IgD-negative memory B cell (primary cell): ENCODE measurements at regions not wholly inside any gene's neighbourhood (a gene's known extent, or its start where the extent isn't known, plus 50 kb on each side); places are given as distances from the start of the nearest gene placed in this dataset.

ENCODE experiments used
- H3K27ac Mint-ChIP-seq, 3 donors: one replicate each; pipeline ENCODE4 v1.8.0; 2020 to 2022; ENCODE audit warnings: mild to moderate bottlenecking in 3 of 3, mixed read lengths in 3 of 3, moderate library complexity in 1 of 3
- H3K27me3 Mint-ChIP-seq: one replicate; pipeline ENCODE4 v1.8.0; 2021; ENCODE audit warnings: mixed read lengths
- H3K36me3 Mint-ChIP-seq: one replicate; pipeline ENCODE4 v1.8.0; 2020; ENCODE audit warnings: mild to moderate bottlenecking, mixed read lengths
- H3K4me1 Mint-ChIP-seq, 3 donors: one replicate each; pipeline ENCODE4 v1.8.0; 2020 to 2022; ENCODE audit warnings: mixed read lengths in 3 of 3, mild to moderate bottlenecking in 1 of 3
- H3K4me3 Mint-ChIP-seq, 4 donors: one replicate each; pipeline ENCODE4 v1.8.0; 2020 to 2022; ENCODE audit warnings: mild to moderate bottlenecking in 4 of 4, mixed read lengths in 4 of 4, moderate library complexity in 3 of 4
- H3K9me3 Mint-ChIP-seq, 3 donors: one replicate each; pipeline ENCODE4 v1.8.0; 2020 to 2021; ENCODE audit warnings: mixed read lengths in 3 of 3, mild to moderate bottlenecking in 1 of 3

DNA sequence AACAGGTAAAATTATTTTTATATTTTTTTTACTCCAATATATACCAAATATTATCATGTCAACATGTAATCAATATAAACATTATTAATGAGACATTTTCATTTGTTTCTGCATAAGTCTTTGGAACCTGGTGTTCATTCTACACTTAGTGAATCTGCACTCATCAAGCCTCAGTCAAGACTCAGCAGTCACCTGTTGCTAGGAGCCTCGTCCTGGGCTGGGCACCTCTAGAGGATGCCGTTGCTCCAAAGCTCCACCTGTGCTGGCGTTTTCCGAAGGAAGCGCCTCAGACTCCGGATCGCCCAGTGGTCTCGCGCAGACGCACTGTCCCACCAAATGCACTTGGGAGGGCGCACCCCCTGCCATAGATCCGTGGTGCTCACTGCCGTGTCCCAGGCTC, 604.7 kb upstream of the MKI67 start:
- no peak overlapping the region for H3K4me3 Mint-ChIP-seq
- no peaks in the 10 kb centered on the region for H3K4me1 Mint-ChIP-seq
- H3K36me3 Mint-ChIP-seq: no peaks in the 10 kb centered on the region
- peaks cover 2% of the 10 kb centered on the region for H3K27me3 Mint-ChIP-seq
- peaks cover 0 to 2% (median 1%) of the 10 kb centered on the region in 3 donors for H3K9me3 Mint-ChIP-seq
- no peak overlapping the region for H3K27ac Mint-ChIP-seq

DNA sequence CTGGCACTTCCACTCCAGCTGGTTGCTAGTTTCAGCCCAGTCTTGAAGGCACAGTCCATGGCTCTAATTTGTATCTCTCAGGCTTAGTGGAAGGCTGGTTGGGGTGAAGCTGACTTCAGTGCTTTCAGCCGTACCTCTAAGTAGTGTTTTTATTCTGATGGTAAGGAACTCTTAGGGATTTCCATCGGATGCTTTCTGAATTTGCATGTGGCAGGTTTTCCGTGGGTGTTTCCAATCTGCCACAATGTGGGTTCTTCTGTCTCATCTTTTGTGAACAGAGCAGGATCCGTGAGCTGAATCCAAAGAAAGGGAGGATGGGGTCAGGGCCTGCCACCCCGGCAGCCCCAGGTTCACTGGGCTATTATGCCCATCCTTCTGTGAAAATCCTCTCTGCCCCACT, 607.9 kb upstream of the MKI67 start:
- no peak overlapping the region for H3K27ac Mint-ChIP-seq
- H3K4me3 Mint-ChIP-seq: no peak overlapping the region
- H3K27me3 Mint-ChIP-seq: peaks cover 2% of the 10 kb centered on the region
- no peaks in the 10 kb centered on the region for H3K4me1 Mint-ChIP-seq
- H3K9me3 Mint-ChIP-seq: no peaks in the 10 kb centered on the region
- no peaks in the 10 kb centered on the region for H3K36me3 Mint-ChIP-seq

DNA sequence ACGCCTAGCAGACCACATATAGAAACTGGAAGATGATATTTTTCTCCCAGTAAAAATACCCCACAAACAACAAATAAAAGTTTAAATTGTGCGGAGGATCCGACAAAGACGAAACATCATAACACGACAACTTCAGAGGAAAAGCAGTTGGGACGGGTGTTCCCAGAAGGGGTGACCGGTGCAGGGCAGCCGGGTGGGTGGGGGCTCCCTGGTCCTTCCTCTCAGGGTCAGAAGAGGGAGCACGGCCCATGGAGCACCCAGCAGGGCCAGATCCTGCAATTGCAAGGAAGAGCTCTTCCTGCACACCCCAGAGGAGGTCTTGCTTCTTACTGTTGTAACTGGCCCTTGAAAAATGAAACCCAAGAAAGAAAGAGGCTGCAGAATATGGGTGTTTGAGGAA, 608.5 kb upstream of the MKI67 start:
- Mint-ChIP-seq H3K27ac (no peak overlapping the region), H3K4me3 (no peak overlapping the region), H3K9me3 (no peaks in the 10 kb centered on the region), H3K36me3 (no peaks in the 10 kb centered on the region), H3K4me1 (no peaks in the 10 kb centered on the region), H3K27me3 (peaks cover 2% of the 10 kb centered on the region)

DNA sequence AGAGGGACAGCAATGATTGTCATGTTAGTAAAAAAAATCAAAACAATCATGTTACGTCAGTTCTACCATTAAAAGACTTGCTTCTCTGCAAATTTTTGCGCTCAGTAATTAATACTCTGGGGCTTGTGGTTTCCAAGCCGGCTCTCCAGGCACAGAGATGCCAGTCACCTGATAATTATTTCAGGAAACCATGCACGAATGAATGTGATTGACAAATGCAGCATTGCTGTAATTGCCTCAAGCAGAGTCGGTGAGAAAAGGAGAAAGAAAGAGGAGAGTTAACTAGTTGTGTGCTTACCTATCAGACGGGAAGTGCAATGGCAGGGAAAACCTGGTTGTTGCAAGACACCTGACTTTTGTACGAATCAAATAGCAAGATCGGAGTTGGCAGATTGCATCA, 609.8 kb upstream of the MKI67 start:
- Mint-ChIP-seq H3K4me3 (no peak overlapping the region), H3K9me3 (no peaks in the 10 kb centered on the region), H3K36me3 (no peaks in the 10 kb centered on the region), H3K27me3 (peaks cover 2% of the 10 kb centered on the region), H3K27ac (no peak overlapping the region), H3K4me1 (no peaks in the 10 kb centered on the region)

DNA sequence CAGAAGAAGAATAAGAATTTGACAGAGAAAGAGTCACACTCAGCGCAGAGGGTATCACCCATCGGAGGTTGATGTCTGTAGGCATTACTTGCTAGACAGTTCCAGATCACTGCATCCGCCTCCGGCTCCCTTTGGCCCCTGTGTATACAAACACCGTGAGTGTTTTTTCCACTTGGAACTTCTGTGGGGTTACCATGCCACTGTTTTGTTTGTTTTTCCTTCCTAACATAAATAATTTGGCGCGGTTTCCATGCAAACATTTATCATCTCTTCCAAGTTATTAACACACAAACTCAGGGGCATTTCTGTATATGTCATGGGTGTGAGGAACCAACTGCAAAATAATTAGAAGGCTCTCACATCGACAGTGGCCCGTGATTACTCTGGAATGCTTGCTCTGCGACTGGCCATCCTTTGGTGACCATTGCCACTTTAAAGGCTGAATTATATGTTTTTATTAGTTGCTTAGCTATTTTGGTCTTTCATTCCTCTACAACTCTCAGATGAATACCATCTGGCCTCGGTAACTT, 612.2 kb upstream of the MKI67 start:
- H3K27ac Mint-ChIP-seq: no peak overlapping the region
- peaks cover 2% of the 10 kb centered on the region for H3K27me3 Mint-ChIP-seq
- no peaks in the 10 kb centered on the region for H3K4me1 Mint-ChIP-seq
- H3K9me3 Mint-ChIP-seq: no peaks in the 10 kb centered on the region
- no peak overlapping the region for H3K4me3 Mint-ChIP-seq
- H3K36me3 Mint-ChIP-seq: no peaks in the 10 kb centered on the region

DNA sequence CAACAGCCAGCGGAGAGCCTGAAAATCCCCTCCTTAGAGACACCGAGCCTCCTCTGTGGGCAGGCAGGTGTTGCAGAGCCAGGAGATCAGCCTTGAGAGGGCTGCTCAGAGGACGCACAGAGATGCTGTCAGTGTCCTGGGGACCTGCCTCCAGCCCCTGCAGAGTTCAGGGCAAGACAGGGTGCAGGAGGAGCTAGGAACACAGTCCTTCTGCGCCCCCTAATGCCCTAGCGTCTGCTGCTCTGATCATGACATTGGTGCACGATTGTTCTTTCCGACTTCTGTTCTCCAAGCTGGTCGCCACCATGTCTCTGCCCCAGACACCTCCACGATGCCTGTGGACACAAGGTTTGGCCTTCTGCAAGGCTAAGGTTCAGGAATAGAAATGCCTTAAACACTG, 613.7 kb upstream of the MKI67 start:
- Mint-ChIP-seq H3K27me3 (peaks cover 2% of the 10 kb centered on the region), H3K4me1 (no peaks in the 10 kb centered on the region), H3K27ac (no peak overlapping the region), H3K4me3 (no peak overlapping the region), H3K9me3 (no peaks in the 10 kb centered on the region), H3K36me3 (no peaks in the 10 kb centered on the region)

DNA sequence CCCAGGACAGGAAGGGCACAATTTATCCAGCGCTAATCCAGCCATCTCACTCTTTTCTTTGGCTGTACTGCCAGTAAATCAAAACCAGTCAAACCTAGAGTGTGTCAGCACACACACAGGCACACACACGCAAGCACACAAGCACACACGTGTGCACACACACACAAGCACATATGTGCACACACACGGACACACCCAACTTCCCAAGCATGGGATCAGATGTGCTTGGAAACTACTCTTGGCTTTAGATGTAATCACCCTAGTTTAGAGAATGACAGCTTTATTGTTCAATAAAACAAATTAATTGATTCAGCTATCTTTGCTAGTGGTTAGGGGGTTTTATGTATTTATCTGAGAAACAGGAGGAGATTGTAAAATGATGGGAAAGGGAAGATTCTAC, 615.0 kb upstream of the MKI67 start:
- Mint-ChIP-seq H3K9me3 (no peaks in the 10 kb centered on the region), H3K4me3 (no peak overlapping the region), H3K4me1 (no peaks in the 10 kb centered on the region), H3K27me3 (peaks cover 2% of the 10 kb centered on the region), H3K36me3 (no peaks in the 10 kb centered on the region), H3K27ac (no peak overlapping the region)

DNA sequence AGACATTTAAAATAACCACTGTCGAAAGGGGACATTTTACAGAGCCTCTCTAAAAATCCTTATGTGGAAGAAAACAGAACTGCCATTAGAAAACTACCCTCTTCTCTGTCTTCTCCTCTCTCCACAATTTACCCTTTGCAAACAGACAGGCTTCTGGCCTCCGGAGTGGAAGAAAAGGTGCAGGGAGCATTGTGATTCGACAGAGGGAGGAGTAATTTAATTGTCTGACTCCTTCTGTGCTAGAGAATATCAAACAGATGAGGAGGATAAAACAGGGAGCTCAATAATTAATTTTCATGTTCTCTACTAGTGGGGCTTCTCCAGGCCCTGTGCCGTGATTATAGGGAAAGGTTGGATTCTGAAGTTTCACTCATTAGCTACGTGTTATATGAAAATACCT, 615.5 kb upstream of the MKI67 start:
- Mint-ChIP-seq H3K4me3 (no peak overlapping the region), H3K9me3 (no peaks in the 10 kb centered on the region), H3K27me3 (peaks cover 2% of the 10 kb centered on the region), H3K27ac (no peak overlapping the region), H3K4me1 (no peaks in the 10 kb centered on the region), H3K36me3 (no peaks in the 10 kb centered on the region)

DNA sequence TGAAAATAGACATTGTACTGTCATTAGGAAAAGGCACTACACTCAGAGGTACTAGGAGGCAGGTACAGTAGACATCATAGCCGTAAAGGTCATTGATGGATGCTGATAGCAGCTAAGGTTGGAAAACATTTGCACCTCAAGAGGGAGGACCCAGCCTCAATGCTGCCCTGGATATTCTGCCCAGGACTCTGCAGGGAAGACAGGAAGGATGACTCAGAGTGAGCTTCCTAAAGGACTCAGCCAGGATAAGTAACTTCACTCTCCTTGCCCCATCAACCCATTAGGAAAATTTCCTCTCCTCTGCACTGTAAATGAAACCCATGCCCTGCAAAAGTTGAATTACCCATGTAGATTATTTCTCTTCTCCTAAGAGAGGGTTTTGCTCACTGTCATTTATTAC, 617.9 kb upstream of the MKI67 start:
- Mint-ChIP-seq H3K4me3 (no peak overlapping the region), H3K27me3 (no peaks in the 10 kb centered on the region), H3K4me1 (no peaks in the 10 kb centered on the region), H3K27ac (no peak overlapping the region), H3K36me3 (no peaks in the 10 kb centered on the region), H3K9me3 (peaks cover 0 to 2% (median 0%) of the 10 kb centered on the region in 3 donors)

DNA sequence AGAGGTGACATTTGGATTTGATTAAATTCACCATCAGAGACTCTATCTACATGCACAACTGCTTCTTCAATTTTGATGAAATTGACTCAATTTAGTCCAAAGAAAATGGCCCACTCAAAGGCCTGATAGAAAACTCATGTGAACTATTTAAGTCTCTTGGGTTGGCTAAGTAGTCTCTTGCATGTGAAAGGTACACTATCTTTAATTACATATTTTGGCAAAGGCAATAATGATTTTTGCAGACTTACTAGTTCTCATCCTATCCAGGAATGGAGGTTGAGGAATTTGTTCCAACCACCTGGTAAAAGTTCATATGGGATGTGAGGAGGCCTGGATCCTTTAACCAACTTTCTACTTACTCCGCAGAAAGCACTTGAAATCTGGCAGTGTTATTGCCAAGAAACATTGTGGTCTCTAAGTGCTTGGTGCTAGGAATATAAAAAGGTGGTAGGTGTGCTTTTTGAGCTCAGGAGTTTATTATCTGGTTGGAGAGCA, 618.6 kb upstream of the MKI67 start:
- Mint-ChIP-seq H3K27ac (no peak overlapping the region), H3K4me3 (no peak overlapping the region), H3K27me3 (no peaks in the 10 kb centered on the region)

DNA sequence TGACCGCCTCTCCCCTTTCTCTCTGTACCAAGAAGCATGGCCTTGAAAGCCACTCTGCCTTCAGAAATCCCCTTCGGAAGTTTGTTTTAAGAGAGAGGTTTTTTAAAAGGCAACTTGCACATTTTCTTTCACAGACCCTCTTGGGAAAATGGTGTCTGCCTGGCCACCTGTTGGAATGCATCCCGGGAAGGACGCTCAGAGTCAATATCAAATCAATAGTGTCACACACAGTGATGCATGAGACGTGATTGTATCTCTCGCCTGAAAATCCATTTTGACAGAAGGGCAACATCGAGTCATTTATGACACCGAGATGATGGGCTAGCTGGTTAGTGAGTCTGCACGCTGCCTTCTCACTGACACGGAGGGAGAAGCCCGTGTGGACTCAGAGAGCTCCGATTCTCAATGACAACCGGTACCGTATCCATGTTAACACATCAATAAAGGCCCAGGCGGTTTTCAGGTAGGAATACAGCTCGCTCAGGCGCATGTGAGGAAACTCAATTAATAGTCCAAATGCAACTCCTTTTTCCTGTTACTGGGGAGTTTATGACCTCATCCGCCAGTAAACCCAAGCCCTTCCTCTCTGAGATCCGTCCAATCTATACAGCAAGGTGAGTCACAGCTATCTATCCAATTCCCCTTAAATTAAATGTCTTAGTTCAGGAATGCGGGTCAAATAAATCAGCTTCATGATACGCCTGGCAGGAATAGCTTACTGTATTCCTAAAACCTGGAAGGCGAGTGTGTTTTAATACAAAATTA, 621.5 kb upstream of the MKI67 start:
- H3K9me3 Mint-ChIP-seq: peaks cover 0 to 4% (median 1%) of the 10 kb centered on the region in 3 donors
- H3K27ac Mint-ChIP-seq: no peak overlapping the region
- H3K4me3 Mint-ChIP-seq: no peak overlapping the region
- no peaks in the 10 kb centered on the region for H3K36me3 Mint-ChIP-seq
- H3K27me3 Mint-ChIP-seq: no peaks in the 10 kb centered on the region
- no peaks in the 10 kb centered on the region for H3K4me1 Mint-ChIP-seq

More for the DNA sequence above, 618.6 kb upstream of the MKI67 start:
- Mint-ChIP-seq H3K4me1 (no peaks in the 10 kb centered on the region), H3K36me3 (no peaks in the 10 kb centered on the region), H3K9me3 (peaks cover 0 to 2% (median 0%) of the 10 kb centered on the region in 3 donors)

DNA sequence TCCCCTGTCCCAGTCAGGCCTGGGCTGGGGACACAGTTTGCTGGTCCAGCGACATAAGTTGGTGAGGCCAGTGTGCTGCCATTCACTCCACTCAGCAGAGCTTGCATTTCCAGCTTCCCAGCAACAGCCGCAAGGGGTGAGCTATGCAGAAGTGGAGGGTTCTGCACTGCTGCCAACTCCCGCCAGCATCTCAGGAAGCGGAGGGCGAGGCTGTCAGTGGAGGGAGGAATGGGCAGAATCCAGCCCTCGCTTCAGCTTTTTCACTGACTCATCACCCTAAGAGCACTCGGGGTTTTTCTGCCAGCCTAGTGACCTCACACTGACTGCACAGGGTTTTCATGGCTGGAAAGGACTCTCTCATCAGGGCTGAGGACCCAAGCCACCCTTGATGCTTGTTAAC, 625.1 kb upstream of the MKI67 start:
- H3K27me3 Mint-ChIP-seq: no peaks in the 10 kb centered on the region
- H3K9me3 Mint-ChIP-seq: peaks cover 3 to 7% (median 5%) of the 10 kb centered on the region in 3 donors
- H3K4me3 Mint-ChIP-seq: no peak overlapping the region
- H3K27ac Mint-ChIP-seq: no peak overlapping the region
- H3K36me3 Mint-ChIP-seq: no peaks in the 10 kb centered on the region
- no peaks in the 10 kb centered on the region for H3K4me1 Mint-ChIP-seq

DNA sequence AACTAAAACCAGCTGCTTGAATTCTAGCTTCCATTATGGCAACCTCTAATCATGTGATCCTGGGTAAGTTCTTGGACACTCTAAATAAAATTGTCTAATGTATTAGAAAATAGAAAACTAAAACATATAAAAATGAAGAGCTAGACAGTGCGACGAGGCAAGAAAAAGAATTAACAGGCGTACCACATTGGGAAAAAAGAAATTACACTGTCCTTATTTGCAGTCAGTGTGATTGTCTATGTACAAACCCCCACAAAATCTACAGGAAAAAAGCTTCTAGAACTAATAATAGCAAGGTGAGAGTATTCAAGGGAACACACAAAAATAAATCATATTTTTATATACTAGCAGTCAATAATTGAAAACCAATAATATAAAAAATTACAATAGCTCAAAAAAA, 625.6 kb upstream of the MKI67 start:
- Mint-ChIP-seq H3K4me1 (no peaks in the 10 kb centered on the region), H3K27me3 (no peaks in the 10 kb centered on the region), H3K27ac (no peak overlapping the region), H3K9me3 (peaks cover 3 to 6% (median 5%) of the 10 kb centered on the region in 3 donors), H3K36me3 (no peaks in the 10 kb centered on the region), H3K4me3 (no peak overlapping the region)

DNA sequence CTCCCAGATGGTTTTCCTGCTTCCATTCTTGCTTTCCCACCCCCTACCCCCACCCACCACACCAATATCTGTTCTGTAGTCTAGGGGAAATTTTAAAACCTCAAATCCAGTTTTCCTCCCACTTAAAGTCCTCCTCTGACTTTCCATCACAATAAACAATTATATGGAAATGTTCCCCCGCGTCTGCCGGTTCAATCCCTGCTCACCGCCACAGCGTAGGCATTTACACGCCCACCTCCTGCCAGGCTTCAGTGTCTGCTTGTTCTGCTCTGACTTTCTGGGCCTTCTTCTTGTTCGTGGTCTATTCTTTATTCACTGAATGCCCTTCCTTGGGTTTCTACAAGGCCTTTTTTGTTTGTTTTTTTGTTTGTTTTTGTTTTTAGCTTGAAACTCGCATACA, 633.0 kb upstream of the MKI67 start:
- H3K27ac Mint-ChIP-seq: no peak overlapping the region
- H3K27me3 Mint-ChIP-seq: no peaks in the 10 kb centered on the region
- H3K36me3 Mint-ChIP-seq: no peaks in the 10 kb centered on the region
- no peak overlapping the region for H3K4me3 Mint-ChIP-seq
- peaks cover 0 to 3% (median 0%) of the 10 kb centered on the region in 3 donors for H3K9me3 Mint-ChIP-seq
- H3K4me1 Mint-ChIP-seq: no peaks in the 10 kb centered on the region

DNA sequence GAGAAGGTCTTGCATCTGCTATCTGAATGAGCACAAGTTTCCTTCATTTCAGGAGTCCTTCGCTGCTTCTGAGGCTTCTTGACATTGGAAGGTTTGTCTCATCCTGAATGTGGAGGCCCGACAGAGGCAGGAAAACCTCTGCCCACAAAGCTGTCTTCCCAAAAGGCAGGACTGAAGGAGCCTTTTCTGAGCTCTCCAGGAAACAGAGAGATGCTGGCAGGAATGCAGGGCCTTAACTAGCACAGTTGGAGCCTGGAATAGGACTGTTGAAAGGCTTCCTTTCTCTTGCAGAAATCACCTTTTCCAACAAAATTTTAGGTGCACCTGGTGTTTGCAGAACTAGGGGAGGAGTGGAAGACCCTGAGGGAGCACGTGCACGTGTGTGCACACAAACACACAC, 637.4 kb upstream of the MKI67 start:
- Mint-ChIP-seq H3K27me3 (no peaks in the 10 kb centered on the region), H3K36me3 (peaks cover 2% of the 10 kb centered on the region), H3K27ac (no peak overlapping the region), H3K4me3 (no peak overlapping the region), H3K4me1 (no peaks in the 10 kb centered on the region), H3K9me3 (peaks cover 0 to 2% (median 0%) of the 10 kb centered on the region in 3 donors)

DNA sequence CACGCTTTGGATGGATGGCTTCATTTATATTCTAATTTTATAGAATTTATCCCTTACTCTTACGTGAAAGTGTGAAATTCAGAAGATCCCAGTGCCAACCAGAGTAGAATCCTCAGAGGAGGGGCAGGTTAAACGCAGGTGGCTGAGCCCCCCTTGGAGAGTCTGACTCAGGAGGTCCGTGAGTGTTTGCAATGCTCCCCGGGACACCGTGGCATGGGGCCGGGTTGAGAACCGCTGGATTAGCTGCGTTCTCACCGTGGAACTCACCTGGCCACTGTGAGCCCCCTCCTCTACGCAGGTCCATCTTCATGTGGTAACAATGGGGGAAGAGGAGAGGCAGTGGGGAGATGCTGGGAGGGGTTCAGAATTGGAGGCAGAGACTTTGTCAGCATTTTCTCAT, 638.0 kb upstream of the MKI67 start:
- peaks cover 0 to 2% (median 0%) of the 10 kb centered on the region in 3 donors for H3K9me3 Mint-ChIP-seq
- no peak overlapping the region for H3K4me3 Mint-ChIP-seq
- H3K27ac Mint-ChIP-seq: no peak overlapping the region
- no peaks in the 10 kb centered on the region for H3K4me1 Mint-ChIP-seq
- no peaks in the 10 kb centered on the region for H3K27me3 Mint-ChIP-seq
- H3K36me3 Mint-ChIP-seq: peaks cover 2% of the 10 kb centered on the region
